DND-41 (cell line): ENCODE measurements at regions not wholly inside any gene's neighbourhood (a gene's known extent, or its start where the extent isn't known, plus 50 kb on each side); places are given as distances from the start of the nearest gene placed in this dataset.

Experiments
- ATAC-seq: fragments of 200-7000 bp; cut with Tn5 transposase; 3 replicates; pipeline ENCODE4 v1.9.1; 2021; ENCODE audit warnings: low read depth; ENCODE audit not compliant: insufficient read depth
- DNase-seq: peaks from one replicate; pipeline ENCODE4 v3.0.0-alpha.2; 2020
- H2AFZ ChIP-seq: 2 replicates; pipeline ENCODE4 v1.6.0; 2012; ENCODE audit warnings: low read depth, low read length
- H3K27ac ChIP-seq: 2 replicates; pipeline ENCODE4 v1.5.1; 2012; ENCODE audit warnings: low read length, inconsistent platforms
- H3K27me3 ChIP-seq: fragments of 200-600 bp; sonication (generic); 2 replicates; pipeline ENCODE4 v1.6.0; 2012; ENCODE audit warnings: low read length, mild to moderate bottlenecking, inconsistent platforms; ENCODE audit not compliant: insufficient read depth, poor library complexity
- H3K36me3 ChIP-seq: 2 replicates; pipeline ENCODE4 v1.5.1; 2012; ENCODE audit warnings: low read length, inconsistent platforms; ENCODE audit not compliant: insufficient read depth
- H3K4me1 ChIP-seq: 2 replicates; pipeline ENCODE4 v1.5.1; 2012; ENCODE audit warnings: mild to moderate bottlenecking, low read length; ENCODE audit not compliant: insufficient read depth
- H3K4me2 ChIP-seq: 2 replicates; pipeline ENCODE4 v1.6.0; 2012; ENCODE audit warnings: mild to moderate bottlenecking, moderate library complexity, low read length, inconsistent platforms; ENCODE audit not compliant: insufficient read depth
- H3K4me3 ChIP-seq, 2 experiments: fragments of 200-600 bp in 1 of 2; shearing (Covaris generic) in 1 of 2; 2 replicates each; pipeline ENCODE4 v1.5.1; 2012 to 2016; ENCODE audit warnings: inconsistent platforms in 2 of 2, low read length in 2 of 2, mild to moderate bottlenecking in 2 of 2, low read depth in 1 of 2, moderate library complexity in 1 of 2
- H3K79me2 ChIP-seq: 2 replicates; pipeline ENCODE4 v1.6.0; 2012; ENCODE audit warnings: low read length, inconsistent platforms; ENCODE audit not compliant: insufficient read depth
- H3K9ac ChIP-seq: 2 replicates; pipeline ENCODE4 v1.6.0; 2012; ENCODE audit warnings: low read depth, mild to moderate bottlenecking, inconsistent platforms, low read length, moderate library complexity
- H3K9me3 ChIP-seq: 2 replicates; pipeline ENCODE4 v1.5.1; 2012; ENCODE audit warnings: low read length, moderate library complexity, mild to moderate bottlenecking, inconsistent platforms; ENCODE audit not compliant: insufficient read depth, severe bottlenecking
- H4K20me1 ChIP-seq: 2 replicates; pipeline ENCODE4 v1.6.0; 2012; ENCODE audit warnings: low read length; ENCODE audit not compliant: insufficient read depth
- CTCF ChIP-seq: IDR thresholded peaks from 2 replicates; pipeline ENCODE4 v1.5.1; 2012; ENCODE audit warnings: borderline replicate concordance, low read length, moderate library complexity, mild to moderate bottlenecking; ENCODE audit not compliant: poor library complexity, severe bottlenecking; ENCODE audit errors: extremely low read depth
- EZH2 ChIP-seq: IDR thresholded peaks from 3 replicates; pipeline ENCODE4 v1.6.1; 2012; ENCODE audit warnings: borderline replicate concordance, low read depth, mild to moderate bottlenecking, moderate library complexity, low read length, inconsistent platforms; ENCODE audit not compliant: severe bottlenecking

GRCh38 chr2:228799208-228799588 lies 471.9 kb downstream of the PID1 start:
- H3K4me2 ChIP-seq = no peak overlapping the region
- H3K9me3 ChIP-seq = no peaks in the 10 kb centered on the region
- H3K4me3 ChIP-seq = no peak overlapping the region
- no peak for ATAC-seq
- no peaks in the 10 kb centered on the region for H4K20me1 ChIP-seq
- DNase-seq = no peak
- no peaks in the 10 kb centered on the region for H3K36me3 ChIP-seq
- H3K27ac ChIP-seq = no peak overlapping the region
- no peak overlapping the region for H3K9ac ChIP-seq
- no peak for TF ChIP-seq EZH2
- no peak for TF ChIP-seq CTCF
- H3K79me2 ChIP-seq = no peaks in the 10 kb centered on the region
- H2AFZ ChIP-seq = no peak overlapping the region
- H3K27me3 ChIP-seq = no peaks in the 10 kb centered on the region
- no peaks in the 10 kb centered on the region for H3K4me1 ChIP-seq

- Histone ChIP-seq H2AFZ (no peak overlapping the region; the same call in 1 of the 2 replicates), H3K4me2 (no peak overlapping the region), H3K9ac (no peak overlapping the region), H3K36me3 (no peaks in the 10 kb centered on the region), H3K79me2 (no peaks in the 10 kb centered on the region), H3K27me3 (no peaks in the 10 kb centered on the region), H3K27ac (no peak overlapping the region), H3K9me3 (no peaks in the 10 kb centered on the region), H3K4me3 (no peak overlapping the region), H4K20me1 (no peaks in the 10 kb centered on the region), H3K4me1 (no peaks in the 10 kb centered on the region)
- ATAC-seq (no peak), DNase-seq (no peak)
- no peak for TF ChIP-seq CTCF
- no peak for TF ChIP-seq EZH2
Measured at GRCh38 chr2:228798458-228799207, 472.5 kb downstream of the PID1 start.

DNA sequence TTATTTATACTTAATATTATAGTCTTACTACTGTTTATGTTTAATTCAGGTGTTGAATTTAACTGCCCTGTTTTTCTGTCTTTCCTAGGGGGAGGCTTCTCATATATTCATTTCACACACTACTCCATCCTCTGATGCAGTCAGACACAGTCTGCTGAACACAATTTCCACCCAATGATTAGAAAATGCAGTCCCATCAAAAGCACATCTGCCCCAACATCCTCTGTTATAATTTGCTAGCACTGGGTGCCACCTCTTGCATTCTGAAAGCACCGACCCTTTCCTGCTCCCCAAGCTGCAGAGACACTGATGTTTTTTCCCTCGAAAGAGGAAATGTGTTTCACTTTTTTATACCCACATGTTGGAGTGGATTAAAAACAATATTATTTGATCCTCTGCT lies 474.7 kb downstream of the PID1 start:
- no peaks in the 10 kb centered on the region for H4K20me1 ChIP-seq
- TF ChIP-seq CTCF = no peak
- TF ChIP-seq EZH2 = no peak
- no peak overlapping the region for H3K27ac ChIP-seq
- DNase-seq (no peak), ATAC-seq (no peak)
- H3K9ac ChIP-seq = no peak overlapping the region
- no peak overlapping the region for H3K4me2 ChIP-seq
- H3K36me3 ChIP-seq = no peaks in the 10 kb centered on the region
- no peaks in the 10 kb centered on the region for H3K4me1 ChIP-seq
- H3K4me3 ChIP-seq = no peak overlapping the region
- no peaks in the 10 kb centered on the region for H3K27me3 ChIP-seq
- no peaks in the 10 kb centered on the region for H3K79me2 ChIP-seq
- H3K9me3 ChIP-seq = no peaks in the 10 kb centered on the region
- no peak overlapping the region for H2AFZ ChIP-seq
